ENCODE measurements at regions not wholly inside any gene's neighbourhood (a gene's known extent, or its start where the extent isn't known, plus 50 kb on each side); places are given as distances from the start of the nearest gene placed in this dataset.

DNA sequence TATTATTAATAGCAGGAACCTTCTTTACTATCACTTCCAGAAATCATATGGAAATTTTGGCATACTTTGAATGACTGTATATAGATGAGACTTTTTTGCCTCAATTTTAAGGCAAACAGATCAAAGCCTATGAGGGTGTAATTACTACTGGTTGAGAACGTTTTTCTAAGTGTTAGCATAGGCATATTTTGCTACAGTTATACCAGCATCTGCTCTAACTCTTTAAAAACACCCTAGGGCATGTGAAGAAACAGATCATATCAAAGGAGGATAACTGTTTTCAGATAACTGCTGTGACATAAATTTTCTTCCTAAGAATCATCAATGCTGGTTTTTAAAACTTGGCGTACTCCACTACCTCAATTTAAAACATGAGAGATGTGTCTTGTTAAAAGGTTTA lies 1155.3 kb downstream of the FSTL5 start:
- TF ChIP-seq POLR2A (IDR thresholded peaks at IDR 0.05; ENCODE audit: low read length) (no peak), GATA1 (IDR thresholded peaks at IDR 0.05; ENCODE audit: low read depth, low read length) (no peak)

Measured in erythroblast (primary cell).